NB4 (cell line): ENCODE measurements at regions not wholly inside any gene's neighbourhood (a gene's known extent, or its start where the extent isn't known, plus 50 kb on each side); places are given as distances from the start of the nearest gene placed in this dataset.

Experiments
- MAX ChIP-seq: IDR thresholded peaks from 2 replicates; pipeline ENCODE4 v1.6.1; 2011; ENCODE audit warnings: low read depth, low read length
- MYC ChIP-seq: IDR thresholded peaks from 2 replicates; pipeline ENCODE4 v1.6.1; 2011; ENCODE audit warnings: low read depth, low read length
- POLR2A ChIP-seq: IDR thresholded peaks from 2 replicates; pipeline ENCODE4 v1.6.1; 2011; ENCODE audit warnings: mild to moderate bottlenecking; ENCODE audit not compliant: insufficient read length; ENCODE audit errors: extremely low read depth
- TF ChIP-seq, protein P1 (sequence below): IDR thresholded peaks from one replicate; pipeline ENCODE4 v1.5.1; 2012; ENCODE audit warnings: low read depth, low read length

DNA sequence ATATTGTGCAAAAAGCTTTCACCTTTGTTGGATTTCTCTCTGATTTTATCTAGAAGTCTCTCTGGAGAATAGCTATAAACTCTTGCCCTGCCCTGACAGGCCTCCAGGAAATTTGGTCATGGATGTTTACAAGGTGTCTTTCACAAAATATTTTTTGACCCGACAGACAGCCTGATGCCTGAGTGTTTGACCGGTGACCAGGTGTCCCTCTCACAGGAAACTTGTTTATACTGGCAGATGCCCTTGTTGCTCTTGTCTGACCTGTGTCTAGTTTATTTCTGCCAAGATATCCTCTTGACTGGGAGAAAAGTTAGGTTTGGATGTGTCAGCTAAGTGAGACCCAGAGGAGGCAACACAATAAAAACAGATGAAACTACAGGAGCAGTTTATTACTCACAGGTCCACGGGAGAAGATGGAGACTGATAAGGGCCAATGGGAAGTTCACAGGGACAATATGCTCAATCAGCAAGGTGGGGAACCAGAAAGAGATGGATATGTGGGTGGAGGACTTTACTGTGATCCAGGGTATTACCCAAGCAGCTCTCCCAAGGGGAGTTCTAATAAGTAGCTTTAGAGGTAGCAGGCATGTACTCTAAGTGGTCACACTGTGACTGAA lies 243.3 kb downstream of the ARAP2 start:
- TF ChIP-seq, protein P1, sequence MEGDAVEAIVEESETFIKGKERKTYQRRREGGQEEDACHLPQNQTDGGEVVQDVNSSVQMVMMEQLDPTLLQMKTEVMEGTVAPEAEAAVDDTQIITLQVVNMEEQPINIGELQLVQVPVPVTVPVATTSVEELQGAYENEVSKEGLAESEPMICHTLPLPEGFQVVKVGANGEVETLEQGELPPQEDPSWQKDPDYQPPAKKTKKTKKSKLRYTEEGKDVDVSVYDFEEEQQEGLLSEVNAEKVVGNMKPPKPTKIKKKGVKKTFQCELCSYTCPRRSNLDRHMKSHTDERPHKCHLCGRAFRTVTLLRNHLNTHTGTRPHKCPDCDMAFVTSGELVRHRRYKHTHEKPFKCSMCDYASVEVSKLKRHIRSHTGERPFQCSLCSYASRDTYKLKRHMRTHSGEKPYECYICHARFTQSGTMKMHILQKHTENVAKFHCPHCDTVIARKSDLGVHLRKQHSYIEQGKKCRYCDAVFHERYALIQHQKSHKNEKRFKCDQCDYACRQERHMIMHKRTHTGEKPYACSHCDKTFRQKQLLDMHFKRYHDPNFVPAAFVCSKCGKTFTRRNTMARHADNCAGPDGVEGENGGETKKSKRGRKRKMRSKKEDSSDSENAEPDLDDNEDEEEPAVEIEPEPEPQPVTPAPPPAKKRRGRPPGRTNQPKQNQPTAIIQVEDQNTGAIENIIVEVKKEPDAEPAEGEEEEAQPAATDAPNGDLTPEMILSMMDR = no peak
- TF ChIP-seq MYC = no peak
- no peak for TF ChIP-seq POLR2A
- no peak for TF ChIP-seq MAX
